ENCODE measurements at regions not wholly inside any gene's neighbourhood (a gene's known extent, or its start where the extent isn't known, plus 50 kb on each side); places are given as distances from the start of the nearest gene placed in this dataset.
A peak's percentile ranks its signal among the peaks of the same experiment; 100 is the strongest.

GRCh38 chr22:27348634-27349033, 452.9 kb downstream of the MN1 start:
- Histone ChIP-seq H3K23ac (ENCODE audit: low read depth, low read length, poor library complexity) (no peak overlapping the region), H2BK12ac (ENCODE audit: low read length) (no peak overlapping the region), H4K91ac (ENCODE audit: low read depth, low read length, poor library complexity) (no peak overlapping the region), H3K36me3 (replicated peaks in 1 of 2; ENCODE audit: control insufficient read depth in 2 of 2, insufficient read depth in 2 of 2, low read length in 2 of 2) (no peaks in the 10 kb centered on the region), H3K4me3 (ENCODE audit: low read length in 2 of 2) (no peak overlapping the region), H3K4ac (ENCODE audit: low read length) (no peak overlapping the region), H3K4me1 (ENCODE audit: control insufficient read depth in 2 of 2, insufficient read depth in 1 of 2, low read depth in 1 of 2, low read length in 2 of 2) (peaks cover 5 to 17% of the 10 kb centered on the region in 2 donors), H3K9ac (ENCODE audit: low read depth, low read length, poor library complexity) (no peak overlapping the region), H3K9me3 (replicated peaks in 1 of 2; ENCODE audit: control insufficient read depth in 2 of 2, insufficient read depth in 1 of 2, low read depth in 1 of 2, low read length in 2 of 2) (peaks cover 0 to 20% of the 10 kb centered on the region in 2 donors), H3K14ac (ENCODE audit: low read length) (no peak overlapping the region), H2BK5ac (ENCODE audit: low read length) (no peak overlapping the region), H2AK5ac (ENCODE audit: low read depth, low read length) (no peak overlapping the region), H2BK15ac (ENCODE audit: low read length) (no peak overlapping the region), H3K18ac (ENCODE audit: low read length) (no peak overlapping the region), H3K79me1 (ENCODE audit: low read depth, low read length) (no peaks in the 10 kb centered on the region), H3K27me3 (ENCODE audit: control insufficient read depth in 3 of 3, insufficient read depth in 3 of 3, low read depth in 1 of 3, low read length in 3 of 3) (no peaks in the 10 kb centered on the region), H3K27ac (replicated peaks; ENCODE audit: low read length) (no peak overlapping the region), H2BK120ac (ENCODE audit: low read depth, low read length) (no peak overlapping the region), H4K8ac (ENCODE audit: low read depth, low read length) (no peak overlapping the region), H2AFZ (ENCODE audit: low read length) (no peak overlapping the region), H3K4me2 (ENCODE audit: insufficient read depth, low read length, poor library complexity, severe bottlenecking) (no peak overlapping the region)
- WGBS, 2 donors (ENCODE audit: extremely low coverage in 2 of 2, insufficient read length in 2 of 2, insufficient replicate concordance in 1 of 2) = no CpG with 5 or more reads among the region's 3 CpGs
- no peak for DNase-seq (ENCODE audit: low spot score)

- Histone ChIP-seq H2BK15ac (ENCODE audit: low read length) (no peak overlapping the region), H2BK120ac (ENCODE audit: low read depth, low read length) (no peak overlapping the region), H3K27ac (replicated peaks; ENCODE audit: low read length) (no peak overlapping the region), H2AFZ (ENCODE audit: low read length) (no peak overlapping the region), H3K4me3 (ENCODE audit: low read length in 2 of 2) (no peak overlapping the region), H3K4me2 (ENCODE audit: insufficient read depth, low read length, poor library complexity, severe bottlenecking) (no peak overlapping the region), H2BK12ac (ENCODE audit: low read length) (no peak overlapping the region), H2AK5ac (ENCODE audit: low read depth, low read length) (no peak overlapping the region), H3K9ac (ENCODE audit: low read depth, low read length, poor library complexity) (no peak overlapping the region), H3K79me1 (ENCODE audit: low read depth, low read length) (no peaks in the 10 kb centered on the region), H3K36me3 (replicated peaks in 1 of 2; ENCODE audit: control insufficient read depth in 2 of 2, insufficient read depth in 2 of 2, low read length in 2 of 2) (no peaks in the 10 kb centered on the region), H3K27me3 (ENCODE audit: control insufficient read depth in 3 of 3, insufficient read depth in 3 of 3, low read depth in 1 of 3, low read length in 3 of 3) (no peaks in the 10 kb centered on the region), H3K4me1 (ENCODE audit: control insufficient read depth in 2 of 2, insufficient read depth in 1 of 2, low read depth in 1 of 2, low read length in 2 of 2) (peaks cover 5 to 17% of the 10 kb centered on the region in 2 donors), H4K8ac (ENCODE audit: low read depth, low read length) (no peak overlapping the region), H3K14ac (ENCODE audit: low read length) (no peak overlapping the region), H3K18ac (ENCODE audit: low read length) (no peak overlapping the region), H3K23ac (ENCODE audit: low read depth, low read length, poor library complexity) (no peak overlapping the region), H2BK5ac (ENCODE audit: low read length) (no peak overlapping the region), H4K91ac (ENCODE audit: low read depth, low read length, poor library complexity) (no peak overlapping the region), H3K9me3 (replicated peaks in 1 of 2; ENCODE audit: control insufficient read depth in 2 of 2, insufficient read depth in 1 of 2, low read depth in 1 of 2, low read length in 2 of 2) (peaks cover 0 to 20% of the 10 kb centered on the region in 2 donors), H3K4ac (ENCODE audit: low read length) (no peak overlapping the region)
- DNase-seq (ENCODE audit: low spot score) = no peak
These were observed 452.1 kb downstream of the MN1 start for GRCh38 chr22:27349456-27349855.

- no peak overlapping the region for H2AK5ac ChIP-seq (ENCODE audit: low read depth, low read length)
- peaks cover 5 to 17% of the 10 kb centered on the region in 2 donors for H3K4me1 ChIP-seq (ENCODE audit: control insufficient read depth in 2 of 2, insufficient read depth in 1 of 2, low read depth in 1 of 2, low read length in 2 of 2)
- H4K8ac ChIP-seq (ENCODE audit: low read depth, low read length) = no peak overlapping the region
- H3K27ac ChIP-seq (replicated peaks; ENCODE audit: low read length) = no peak overlapping the region
- H3K36me3 ChIP-seq (replicated peaks in 1 of 2; ENCODE audit: control insufficient read depth in 2 of 2, insufficient read depth in 2 of 2, low read length in 2 of 2) = no peaks in the 10 kb centered on the region
- no peak overlapping the region for H3K4ac ChIP-seq (ENCODE audit: low read length)
- H3K18ac ChIP-seq (ENCODE audit: low read length) = no peak overlapping the region
- no peak overlapping the region for H4K91ac ChIP-seq (ENCODE audit: low read depth, low read length, poor library complexity)
- no peaks in the 10 kb centered on the region for H3K79me1 ChIP-seq (ENCODE audit: low read depth, low read length)
- no peak overlapping the region for H3K14ac ChIP-seq (ENCODE audit: low read length)
- H2AFZ ChIP-seq (ENCODE audit: low read length) = no peak overlapping the region
- no peak overlapping the region for H2BK5ac ChIP-seq (ENCODE audit: low read length)
- no peak overlapping the region for H2BK120ac ChIP-seq (ENCODE audit: low read depth, low read length)
- no peak overlapping the region for H2BK15ac ChIP-seq (ENCODE audit: low read length)
- no peak for DNase-seq (ENCODE audit: low spot score)
- H3K9me3 ChIP-seq (replicated peaks in 1 of 2; ENCODE audit: control insufficient read depth in 2 of 2, insufficient read depth in 1 of 2, low read depth in 1 of 2, low read length in 2 of 2) = peaks cover 0 to 20% of the 10 kb centered on the region in 2 donors
- no peak overlapping the region for H3K9ac ChIP-seq (ENCODE audit: low read depth, low read length, poor library complexity)
- no peak overlapping the region for H3K23ac ChIP-seq (ENCODE audit: low read depth, low read length, poor library complexity)
- no peak overlapping the region for H3K4me2 ChIP-seq (ENCODE audit: insufficient read depth, low read length, poor library complexity, severe bottlenecking)
- H3K27me3 ChIP-seq (ENCODE audit: control insufficient read depth in 3 of 3, insufficient read depth in 3 of 3, low read depth in 1 of 3, low read length in 3 of 3) = no peaks in the 10 kb centered on the region
- H2BK12ac ChIP-seq (ENCODE audit: low read length) = no peak overlapping the region
- H3K4me3 ChIP-seq (ENCODE audit: low read length in 2 of 2) = no peak overlapping the region
These were observed 451.2 kb downstream of the MN1 start for GRCh38 chr22:27350306-27350705.

- Histone ChIP-seq H2BK120ac (ENCODE audit: low read depth, low read length) (no peak overlapping the region), H3K18ac (ENCODE audit: low read length) (no peak overlapping the region), H3K79me1 (ENCODE audit: low read depth, low read length) (no peaks in the 10 kb centered on the region), H3K36me3 (replicated peaks in 1 of 2; ENCODE audit: control insufficient read depth in 2 of 2, insufficient read depth in 2 of 2, low read length in 2 of 2) (no peaks in the 10 kb centered on the region), H3K4me1 (ENCODE audit: control insufficient read depth in 2 of 2, insufficient read depth in 1 of 2, low read depth in 1 of 2, low read length in 2 of 2) (peaks cover 5 to 17% of the 10 kb centered on the region in 2 donors), H3K4me3 (ENCODE audit: low read length in 2 of 2) (peak overlapping the region in 1 of 2 donors; percentile 17), H4K91ac (ENCODE audit: low read depth, low read length, poor library complexity) (no peak overlapping the region), H3K4ac (ENCODE audit: low read length) (no peak overlapping the region), H3K9me3 (replicated peaks in 1 of 2; ENCODE audit: control insufficient read depth in 2 of 2, insufficient read depth in 1 of 2, low read depth in 1 of 2, low read length in 2 of 2) (peaks cover 3 to 33% of the 10 kb centered on the region in 2 donors), H3K9ac (ENCODE audit: low read depth, low read length, poor library complexity) (no peak overlapping the region), H2AFZ (ENCODE audit: low read length) (peak overlapping the region; percentile 75), H2BK5ac (ENCODE audit: low read length) (no peak overlapping the region), H3K27ac (replicated peaks; ENCODE audit: low read length) (no peak overlapping the region), H3K23ac (ENCODE audit: low read depth, low read length, poor library complexity) (no peak overlapping the region), H2BK12ac (ENCODE audit: low read length) (no peak overlapping the region), H3K4me2 (ENCODE audit: insufficient read depth, low read length, poor library complexity, severe bottlenecking) (no peak overlapping the region), H3K27me3 (ENCODE audit: control insufficient read depth in 3 of 3, insufficient read depth in 3 of 3, low read depth in 1 of 3, low read length in 3 of 3) (no peaks in the 10 kb centered on the region), H4K8ac (ENCODE audit: low read depth, low read length) (no peak overlapping the region), H3K14ac (ENCODE audit: low read length) (no peak overlapping the region), H2AK5ac (ENCODE audit: low read depth, low read length) (no peak overlapping the region), H2BK15ac (ENCODE audit: low read length) (no peak overlapping the region)
- no CpG with 5 or more reads among the region's 6 CpGs for WGBS, 2 donors (ENCODE audit: extremely low coverage in 2 of 2, insufficient read length in 2 of 2, insufficient replicate concordance in 1 of 2)
- no peak for DNase-seq (ENCODE audit: low spot score)
These were observed 449.1 kb downstream of the MN1 start for GRCh38 chr22:27352426-27352825.

All from neuronal stem cell (in vitro differentiated cells).